Lower leg skin (tissue), 3 donors: ENCODE measurements at regions not wholly inside any gene's neighbourhood (a gene's known extent, or its start where the extent isn't known, plus 50 kb on each side); places are given as distances from the start of the nearest gene placed in this dataset.

Experiments used
- CTCF ChIP-seq, 3 donors: fragments of 450-650 bp; IDR thresholded peaks; one replicate each; pipeline ENCODE4 v1.5.1; 2016; ENCODE audit warnings: antibody characterized with exemption in 3 of 3, mild to moderate bottlenecking in 3 of 3, moderate library complexity in 2 of 3
- POLR2A ChIP-seq, 2 donors: fragments of 450-650 bp; IDR thresholded peaks; one replicate each; pipeline ENCODE4 v1.6.1; 2016 to 2017; ENCODE audit warnings: antibody characterized with exemption in 2 of 2, mild to moderate bottlenecking in 1 of 2, moderate library complexity in 1 of 2

- TF ChIP-seq CTCF (IDR thresholded peaks at IDR 0.05), result no peak
- TF ChIP-seq POLR2A (IDR thresholded peaks at IDR 0.05), result no peak
These were observed 1064.3 kb downstream of the DIAPH3 start for GRCh38 chr13:59099182-59099974.
